ENCODE measurements at regions not wholly inside any gene's neighbourhood (a gene's known extent, or its start where the extent isn't known, plus 50 kb on each side); places are given as distances from the start of the nearest gene placed in this dataset.
"Not testable (repeated sequence)": the region's sequence is repeated elsewhere in the genome, so short reads cannot be mapped to it uniquely, and the experiment has no call there.

- DNase-seq (ENCODE audit: low read depth), result no peak
Measured at GRCh38 chr16:73107371-73107770, 59.4 kb upstream of the ZFHX3 start.

DNA sequence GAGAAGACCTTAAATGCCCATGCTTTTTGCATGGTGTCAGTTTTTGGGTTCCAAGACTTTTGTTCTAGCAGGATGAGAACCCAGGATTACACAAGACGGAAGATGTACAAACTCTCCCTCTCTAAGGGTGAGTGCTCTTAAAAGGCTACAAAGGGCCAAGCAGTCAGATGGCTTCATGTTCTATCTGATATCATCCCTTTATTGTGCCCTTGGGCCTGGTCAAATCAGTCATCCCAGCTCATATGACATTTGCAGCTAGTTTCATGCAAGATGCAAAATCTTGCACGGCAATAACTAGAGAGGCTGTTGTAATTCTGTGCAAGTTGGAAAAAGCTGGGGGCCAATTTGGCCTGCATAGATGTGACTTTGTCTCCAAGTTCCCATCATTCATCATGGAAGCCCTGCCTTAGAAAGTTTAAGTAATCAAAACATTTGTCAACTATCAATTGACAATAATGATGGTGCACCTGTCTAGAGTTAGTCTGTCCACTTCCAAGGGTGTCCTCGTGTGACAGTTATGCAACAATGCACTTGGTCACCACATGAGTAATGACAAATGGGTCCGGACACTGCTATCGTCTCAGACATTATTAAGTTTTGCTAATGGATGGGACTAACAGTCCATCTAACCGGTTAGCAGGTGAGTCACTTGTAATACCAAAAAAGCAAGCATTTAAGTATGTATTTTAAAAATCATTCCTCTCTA lies 58.6 kb upstream of the ZFHX3 start:
- DNase-seq (ENCODE audit: low read depth), result no peak

- DNase-seq (ENCODE audit: low read depth), result no peak
Measured at GRCh38 chr16:73101568-73101967, 53.6 kb upstream of the ZFHX3 start.

- DNase-seq (ENCODE audit: low read depth), result not testable (repeated sequence)
Measured at GRCh38 chr16:73099601-73100000, 51.7 kb upstream of the ZFHX3 start.
